GDM1 (cell line): ENCODE measurements at regions not wholly inside any gene's neighbourhood (a gene's known extent, or its start where the extent isn't known, plus 50 kb on each side); places are given as distances from the start of the nearest gene placed in this dataset.

ENCODE experiments used
- DNase-seq: peaks from one replicate; lab custom pipeline; 2025; lab: John Stamatoyannopoulos, UW

DNA sequence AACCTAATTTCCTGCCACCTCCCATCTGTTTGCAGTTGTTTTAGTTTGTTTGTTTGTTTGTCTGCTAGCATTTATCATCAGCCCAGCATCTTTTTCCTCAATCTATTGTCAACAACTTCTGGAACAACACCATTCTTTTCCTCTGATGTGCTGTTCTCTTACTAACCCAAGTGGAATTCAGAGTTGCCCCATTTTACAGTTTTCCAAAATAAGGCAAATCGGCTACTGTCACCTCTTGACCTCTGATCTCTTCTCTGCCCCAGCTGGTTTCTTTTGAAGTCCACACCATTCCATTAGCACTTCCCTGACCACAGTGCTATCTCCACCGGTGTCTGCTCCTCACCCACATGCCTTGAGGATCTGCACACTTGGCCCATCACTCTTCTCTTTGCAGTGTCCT, 102.4 kb downstream of the EFNB2 start:
- no peak for DNase-seq

DNA sequence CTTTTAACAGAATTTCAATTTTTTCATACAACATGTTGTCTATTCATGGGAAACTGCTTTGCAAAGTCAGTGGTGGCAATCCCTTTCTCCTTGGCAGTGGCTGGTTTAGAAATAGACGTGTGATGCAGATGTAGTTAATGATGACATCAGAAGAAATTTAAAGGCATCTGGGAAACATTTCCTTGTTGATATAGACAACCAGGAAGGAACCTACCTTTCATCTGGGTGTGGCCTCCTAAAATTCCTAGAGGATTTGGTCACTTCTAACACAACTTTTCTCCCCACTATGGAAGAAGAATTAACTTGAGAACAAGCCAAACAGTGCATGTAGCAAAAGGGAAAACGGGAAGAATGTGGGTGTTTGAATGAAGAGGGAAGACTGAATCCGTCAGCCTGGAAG, 102.8 kb downstream of the EFNB2 start:
- no peak for DNase-seq

DNA sequence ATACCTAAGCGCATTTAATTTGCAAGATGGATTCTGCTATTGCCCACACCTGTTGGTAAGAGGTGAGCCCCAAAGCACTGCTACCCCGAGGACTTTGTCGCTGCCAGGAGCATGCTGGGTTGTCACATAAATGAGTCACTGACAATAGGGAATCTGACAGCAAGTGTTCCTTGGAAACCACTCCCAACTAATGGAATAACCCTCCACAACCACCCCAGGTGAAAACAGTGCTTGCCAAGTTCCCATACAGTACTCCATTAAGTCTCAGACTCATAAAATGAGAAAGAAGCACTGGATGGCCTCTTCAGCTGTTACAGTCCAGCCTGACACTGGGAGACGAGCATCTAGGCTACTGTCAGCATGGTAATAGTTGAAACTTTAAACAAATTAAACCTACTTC, 108.6 kb downstream of the EFNB2 start:
- no peak for DNase-seq

DNA sequence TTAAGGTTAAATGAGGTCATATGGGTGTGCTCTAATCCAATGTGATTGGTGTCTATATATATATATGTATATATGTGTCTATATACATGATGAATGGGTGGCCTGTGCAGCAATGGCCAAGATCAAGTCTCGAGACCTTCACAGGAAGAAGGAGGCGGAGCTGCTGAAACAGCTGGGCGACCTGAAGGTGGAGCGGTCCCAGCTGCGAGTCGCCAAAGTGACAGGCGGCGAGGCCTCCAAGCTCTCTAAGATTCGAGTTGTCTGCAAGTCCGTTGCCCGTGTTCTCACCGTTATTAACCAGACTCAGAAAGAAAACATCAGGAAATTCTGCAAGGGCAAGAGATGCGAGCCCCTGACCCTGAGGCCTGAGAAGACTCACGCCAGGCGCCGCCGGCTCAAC, 109.8 kb downstream of the EFNB2 start:
- DNase-seq, result no peak

DNA sequence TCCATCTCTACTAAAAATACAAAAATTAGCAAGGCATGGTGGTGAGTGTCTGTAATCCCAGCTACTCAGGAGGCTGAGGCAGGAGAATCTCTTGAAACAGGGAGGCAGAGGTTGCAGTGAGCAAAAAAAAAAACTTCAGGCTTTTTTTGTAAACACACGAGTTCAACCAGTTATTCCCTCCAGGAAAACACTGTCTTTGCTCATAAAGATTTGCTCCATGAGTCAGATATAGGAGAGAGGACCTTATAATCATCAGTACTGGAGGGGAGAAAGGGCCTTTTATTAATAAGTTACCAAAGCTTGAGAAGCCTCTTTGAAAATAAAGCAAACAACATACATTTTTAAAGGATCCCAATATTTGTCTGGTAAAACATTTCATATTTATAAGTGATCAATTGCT, 110.7 kb downstream of the EFNB2 start:
- no peak for DNase-seq

DNA sequence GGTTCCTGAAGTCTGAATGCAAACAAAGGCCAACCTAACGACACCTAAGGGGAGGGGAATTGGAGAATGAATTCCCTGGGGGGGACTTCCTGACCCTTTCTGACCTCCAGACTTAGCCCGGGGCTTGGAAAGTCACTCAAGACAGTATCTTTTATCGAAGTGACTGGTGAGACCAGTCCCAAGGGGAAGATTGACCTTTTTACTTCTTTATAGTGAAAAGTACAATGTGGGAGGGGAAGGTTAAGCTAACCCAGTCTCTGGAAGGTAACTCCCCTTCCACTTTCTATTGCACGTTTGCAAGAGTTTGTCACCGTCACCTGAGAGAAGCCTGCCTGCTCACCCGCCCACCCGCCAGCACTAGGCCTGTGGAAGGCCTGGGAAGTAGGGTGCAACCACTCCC, 111.9 kb downstream of the EFNB2 start:
- no peak for DNase-seq

DNA sequence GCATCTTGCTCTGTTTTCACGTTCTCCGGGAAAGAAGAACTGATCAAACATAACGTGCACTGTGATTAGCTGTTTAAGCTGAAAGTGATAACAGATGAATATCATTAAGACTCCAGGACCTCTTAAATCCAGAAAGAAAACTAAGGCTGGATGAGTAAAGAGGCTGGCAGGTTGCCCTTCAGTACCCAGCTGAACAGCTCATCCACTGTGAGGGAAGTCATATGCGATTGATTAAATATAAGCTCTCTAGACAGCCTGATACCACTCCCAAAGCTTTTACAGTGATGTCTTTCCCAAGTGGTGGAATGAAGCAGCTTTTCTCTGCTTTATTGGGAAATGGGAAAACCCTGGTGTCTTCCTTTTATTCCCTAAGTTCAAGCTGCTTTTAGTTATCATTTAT, 116.9 kb downstream of the EFNB2 start:
- no peak for DNase-seq

DNA sequence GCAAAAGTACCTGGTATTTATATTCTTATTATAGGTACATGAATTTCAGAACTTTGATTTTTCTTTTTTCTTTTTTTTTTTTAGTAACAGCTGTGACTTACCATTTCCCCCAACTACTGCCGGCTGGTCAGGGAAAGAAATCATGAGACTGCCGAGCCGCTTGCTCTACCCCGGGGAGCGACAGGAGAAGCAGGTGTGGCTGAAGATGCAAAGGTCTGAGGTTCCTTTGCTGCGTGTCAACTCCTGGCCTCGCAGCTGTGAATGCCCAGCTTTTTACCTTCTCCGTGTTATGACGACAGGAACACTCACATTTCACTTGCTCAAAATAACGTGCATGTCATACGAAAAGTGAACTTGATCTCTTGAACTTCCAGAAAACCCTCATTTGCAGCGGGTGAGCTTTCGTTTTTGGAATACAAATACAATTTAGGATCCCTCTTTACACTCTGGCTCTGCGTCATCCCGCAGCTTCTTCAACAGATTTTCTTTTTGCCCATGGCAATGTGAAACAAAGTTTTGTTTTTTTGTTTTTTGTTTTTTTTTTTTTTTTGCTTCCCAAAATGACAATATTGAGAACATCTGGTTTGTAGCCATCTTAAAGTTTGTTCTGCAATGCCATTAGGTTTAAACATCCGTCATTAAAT, 117.9 kb downstream of the EFNB2 start:
- DNase-seq, result no peak

DNA sequence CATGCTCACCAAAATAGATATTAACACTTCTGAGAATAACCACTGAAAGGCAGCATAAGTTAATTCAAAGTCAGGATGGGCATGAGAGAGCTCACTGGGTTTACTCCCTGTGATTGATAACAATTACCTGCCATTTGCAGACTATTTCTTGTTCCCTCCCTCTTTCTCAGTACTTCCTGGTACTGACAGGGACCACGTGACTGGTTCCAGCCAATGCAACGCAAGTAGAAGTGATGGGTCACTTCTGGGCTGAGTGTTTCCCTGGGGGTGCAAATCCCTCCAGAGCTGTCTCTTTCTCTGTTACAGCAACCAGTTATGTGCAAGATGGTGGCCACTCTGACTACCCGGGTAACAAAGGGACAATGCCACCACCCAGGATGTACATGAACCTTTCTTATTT, 118.8 kb downstream of the EFNB2 start:
- DNase-seq, result no peak

DNA sequence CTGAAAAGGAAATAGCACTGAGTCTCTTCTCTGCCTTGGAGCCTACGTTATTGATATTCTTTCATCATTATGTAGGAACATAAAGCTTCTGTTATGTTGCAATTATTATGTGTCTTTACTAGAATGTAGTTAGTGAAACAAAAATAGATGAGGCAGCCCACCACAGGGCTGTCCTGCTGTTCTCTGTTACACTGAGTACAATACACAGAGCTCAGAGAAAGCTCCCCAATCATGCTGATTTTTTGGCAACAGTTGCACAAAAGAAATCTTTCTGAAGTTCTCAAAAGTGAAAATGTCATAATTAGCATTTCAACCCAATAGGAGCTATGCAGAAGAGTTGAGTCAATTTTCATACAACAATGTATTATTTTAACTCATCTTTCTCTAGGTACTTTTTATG, 119.5 kb downstream of the EFNB2 start:
- DNase-seq, result no peak

DNA sequence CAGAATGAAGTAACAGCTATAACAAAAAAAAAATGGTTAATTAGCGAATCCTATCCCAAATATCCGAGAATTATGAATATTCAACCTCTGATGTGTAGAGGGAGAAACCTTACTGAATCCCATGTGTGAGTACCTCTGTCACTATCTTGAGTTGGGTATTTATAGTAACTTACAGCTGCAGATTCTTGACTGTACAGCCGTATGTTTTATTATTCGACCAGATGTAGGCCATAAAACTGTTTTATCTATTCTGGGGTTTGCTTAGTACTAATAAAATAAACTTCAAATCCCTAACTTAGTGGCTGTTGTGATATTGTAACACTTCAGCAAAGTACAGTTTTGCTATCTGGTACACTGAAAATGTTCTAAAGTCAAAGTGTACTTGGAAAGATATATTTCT, 120.0 kb downstream of the EFNB2 start:
- DNase-seq, result no peak

DNA sequence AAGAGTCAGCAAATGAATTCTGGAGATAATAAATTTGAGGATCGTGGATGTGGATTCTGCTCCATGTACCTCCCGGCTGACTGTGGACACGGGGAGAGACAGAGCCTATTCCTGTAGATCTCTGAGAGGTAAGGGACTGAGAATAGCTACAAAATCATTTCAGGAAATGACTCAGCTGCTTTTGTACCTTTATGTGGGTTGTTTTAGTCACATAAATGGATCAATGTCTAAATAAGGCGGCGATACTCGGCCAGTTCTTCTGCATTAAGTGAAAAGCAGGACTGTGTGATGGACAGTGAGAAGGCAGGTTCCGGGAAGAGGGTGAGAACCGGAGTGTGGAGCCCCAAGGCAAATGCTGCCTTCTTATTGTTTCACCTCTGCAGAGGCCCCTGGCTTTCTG, 128.1 kb downstream of the EFNB2 start:
- DNase-seq, result no peak

DNA sequence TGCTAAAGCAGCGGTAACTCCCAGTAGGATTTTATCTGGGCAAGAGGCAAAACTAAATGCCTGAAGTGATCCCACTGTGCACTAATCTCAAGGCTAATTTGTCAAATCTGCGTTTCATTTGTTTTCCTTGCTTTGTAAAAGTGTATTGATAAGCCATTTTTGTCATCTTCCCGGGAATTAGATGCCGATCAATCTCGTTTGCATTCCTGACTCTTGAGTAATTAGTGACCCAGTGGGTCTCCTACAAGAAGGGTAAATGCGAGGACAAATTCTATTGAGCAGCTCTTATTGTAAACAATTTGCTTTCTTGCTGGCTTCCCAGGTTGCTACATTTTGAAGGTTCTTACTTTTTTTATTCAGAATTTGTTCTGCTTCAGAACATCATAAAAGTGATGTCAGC, 129.7 kb downstream of the EFNB2 start:
- no peak for DNase-seq

DNA sequence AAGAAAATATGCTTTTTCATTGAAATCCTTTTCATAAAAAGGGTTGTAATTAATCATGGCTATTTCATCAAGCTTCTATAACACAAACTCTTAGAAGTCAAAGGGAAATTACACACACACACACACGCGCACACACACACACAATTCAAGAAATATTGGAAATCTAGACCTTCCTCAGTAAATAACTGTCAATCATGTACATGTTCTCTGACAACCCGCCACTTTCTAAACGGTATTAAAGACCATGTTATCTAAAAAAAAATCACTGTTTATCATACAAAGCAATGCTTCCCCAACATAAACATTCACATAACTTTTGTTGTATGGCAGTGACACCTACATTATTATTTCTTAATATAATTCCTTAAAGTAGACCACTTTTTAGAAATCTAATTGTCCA, 132.2 kb downstream of the EFNB2 start:
- no peak for DNase-seq

DNA sequence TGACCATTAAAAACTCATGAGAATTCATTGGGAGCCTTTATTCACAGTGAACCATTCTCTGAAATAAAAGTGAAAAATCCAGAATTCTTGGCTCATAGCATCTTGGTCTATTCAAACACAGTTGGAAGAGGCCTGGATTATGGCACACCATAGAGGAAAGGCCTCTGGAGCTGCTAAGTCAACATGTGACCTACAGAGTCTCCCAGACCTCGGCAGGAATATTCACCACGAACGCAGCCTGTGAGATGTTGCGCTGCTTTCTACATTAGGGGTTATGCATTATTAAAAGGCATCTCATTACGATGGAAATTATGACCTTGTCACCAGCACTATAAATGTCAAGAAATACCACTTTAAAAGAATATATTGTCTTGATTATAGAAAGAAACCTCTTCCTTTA, 132.6 kb downstream of the EFNB2 start:
- no peak for DNase-seq

DNA sequence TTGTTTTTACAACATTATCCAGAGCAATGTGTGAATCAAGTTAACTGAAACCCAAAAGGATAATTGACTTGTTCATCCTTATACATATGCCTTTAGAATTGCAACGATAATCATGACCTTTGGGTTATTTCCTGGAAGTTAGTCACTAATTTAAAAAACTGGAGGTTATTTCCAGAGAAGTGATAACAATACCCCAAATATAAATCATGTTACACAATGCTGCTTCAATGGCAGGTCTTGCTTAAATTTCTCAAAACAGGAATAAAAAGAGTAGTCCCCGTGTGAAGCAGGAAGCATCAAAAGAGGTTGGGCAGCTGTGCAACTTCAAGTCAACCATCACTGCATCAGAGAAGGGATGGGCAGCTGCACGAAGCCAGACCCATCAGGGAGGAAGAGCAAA, 134.4 kb downstream of the EFNB2 start:
- DNase-seq, result no peak

DNA sequence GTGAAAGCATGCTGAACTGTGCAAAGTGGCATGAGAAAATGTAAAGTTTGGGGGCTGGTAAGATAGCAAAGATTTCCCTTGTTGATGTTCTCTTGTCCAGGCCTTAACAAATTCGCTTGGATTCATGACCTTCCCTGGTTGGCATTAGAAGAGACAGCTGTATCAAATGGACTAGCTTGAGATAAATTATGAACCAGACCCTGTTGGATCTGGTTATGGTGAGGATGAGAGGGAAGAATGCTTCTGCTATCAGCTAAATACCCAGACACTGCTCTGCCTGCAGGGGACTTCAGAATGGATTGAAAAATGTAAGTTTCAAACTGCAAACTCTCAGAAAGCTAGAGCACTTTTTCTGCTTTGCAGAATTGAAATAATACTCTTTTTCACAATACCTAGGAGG, 135.2 kb downstream of the EFNB2 start:
- no peak for DNase-seq

DNA sequence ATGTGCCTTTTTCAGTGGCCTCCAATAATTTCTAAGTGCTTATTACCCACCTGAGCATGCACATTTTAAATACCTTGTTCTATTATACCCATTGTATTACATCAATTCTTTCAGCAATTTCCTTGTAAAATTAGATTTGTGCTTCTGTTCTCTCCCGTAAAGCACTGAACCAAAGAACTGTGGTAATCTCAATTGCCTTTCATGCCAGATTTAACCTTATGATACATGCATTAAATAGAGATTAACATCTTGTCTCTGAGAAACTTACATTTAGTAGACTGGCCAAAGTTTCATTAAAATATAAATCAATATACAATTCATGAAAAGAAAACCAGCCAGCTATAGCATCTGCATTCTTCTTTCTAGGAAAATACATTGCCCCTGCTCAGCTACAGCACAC, 137.2 kb downstream of the EFNB2 start:
- DNase-seq, result no peak

DNA sequence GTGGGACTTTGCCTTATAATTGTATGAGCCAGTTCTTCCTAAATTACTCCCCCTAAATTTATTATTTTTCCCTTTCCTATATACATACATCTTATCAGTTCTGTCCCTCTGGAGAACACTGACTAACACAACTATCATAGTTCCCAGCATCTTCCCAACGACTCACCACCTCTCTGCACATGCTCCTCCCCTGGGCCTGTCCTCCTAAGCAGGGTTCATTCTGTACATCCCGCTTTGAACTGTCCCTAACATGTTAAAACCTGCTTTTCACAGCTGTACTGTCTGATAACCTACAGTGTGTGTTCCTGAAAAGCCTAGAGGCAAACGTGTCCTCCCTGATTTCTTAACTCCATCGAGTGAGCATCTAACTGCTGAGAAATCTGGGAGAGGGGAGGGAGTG, 141.7 kb downstream of the EFNB2 start:
- no peak for DNase-seq

DNA sequence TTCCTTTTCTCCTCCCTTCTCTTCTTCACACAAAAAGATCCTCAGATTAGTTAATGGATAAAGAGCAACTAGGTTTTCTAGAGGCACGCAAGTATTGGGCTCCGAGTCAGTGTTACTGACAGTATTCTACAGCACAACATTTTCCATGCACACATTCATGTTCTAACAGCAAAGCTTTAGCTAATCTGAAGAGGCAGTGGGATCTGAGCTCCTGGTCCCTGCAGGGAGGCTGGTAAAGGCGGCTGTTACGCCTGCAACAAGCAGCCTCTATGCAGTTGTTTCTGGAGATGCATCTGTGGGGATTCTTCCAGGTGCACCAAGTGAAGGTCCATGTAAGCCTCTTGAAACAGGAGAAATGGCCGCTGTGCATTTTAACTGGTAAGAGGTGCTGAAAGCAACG, 143.8 kb downstream of the EFNB2 start:
- no peak for DNase-seq

DNA sequence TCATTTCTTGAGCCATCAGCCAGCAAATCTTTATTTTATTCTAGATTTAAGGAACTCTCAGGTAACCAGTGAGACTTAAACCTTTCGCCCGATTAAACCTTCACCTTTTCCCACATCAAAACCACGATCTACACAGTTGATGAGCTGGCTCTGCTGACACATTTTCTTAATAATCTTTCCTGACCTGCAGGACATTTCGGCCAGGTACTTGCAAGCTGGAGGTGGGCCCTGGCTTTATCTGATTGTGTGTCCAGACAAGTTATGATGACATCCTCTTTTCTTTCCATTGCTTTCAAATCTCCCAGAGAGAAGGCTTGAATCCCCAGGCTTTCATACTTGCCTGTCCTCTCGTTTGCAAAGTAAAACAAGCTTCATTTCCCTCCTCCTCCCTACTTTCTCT, 144.2 kb downstream of the EFNB2 start:
- DNase-seq, result no peak

DNA sequence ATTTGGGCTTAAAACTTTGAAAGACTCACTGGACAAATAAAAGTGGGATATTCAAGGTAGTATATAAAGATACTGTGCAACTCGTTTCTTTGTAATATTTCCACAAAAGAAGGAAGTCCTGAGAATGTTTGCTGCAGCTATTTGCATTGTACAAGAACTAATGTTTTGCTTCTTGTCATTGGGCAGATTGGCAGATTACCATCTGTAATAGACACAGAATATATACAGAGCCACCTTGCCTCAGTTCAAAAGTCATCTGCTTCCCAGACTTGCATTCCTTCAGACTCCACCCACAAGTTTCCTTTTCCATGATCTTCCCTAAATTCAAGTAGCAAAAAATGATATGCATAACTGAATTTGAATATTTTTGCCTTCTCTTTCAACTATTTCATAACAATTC, 145.1 kb downstream of the EFNB2 start:
- no peak for DNase-seq

DNA sequence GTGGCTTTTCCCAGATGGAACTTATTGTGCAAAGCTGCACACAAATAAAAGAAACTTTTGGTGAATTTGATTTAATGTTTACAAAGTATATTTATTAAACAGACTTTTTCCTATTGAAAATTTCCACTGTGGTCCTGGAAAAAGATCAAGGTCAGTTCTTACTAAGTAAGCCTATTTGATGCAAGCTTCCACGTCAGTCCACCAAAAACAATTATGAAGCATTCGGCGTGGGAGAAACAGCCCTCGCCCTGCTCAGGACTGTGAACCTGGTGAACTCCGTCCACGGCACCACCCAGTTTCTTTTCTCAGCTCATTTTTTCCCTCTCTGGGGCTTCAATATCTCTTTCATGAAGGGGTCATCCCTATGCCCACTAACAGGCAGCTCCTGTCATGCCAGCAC, 149.8 kb downstream of the EFNB2 start:
- DNase-seq, result no peak

DNA sequence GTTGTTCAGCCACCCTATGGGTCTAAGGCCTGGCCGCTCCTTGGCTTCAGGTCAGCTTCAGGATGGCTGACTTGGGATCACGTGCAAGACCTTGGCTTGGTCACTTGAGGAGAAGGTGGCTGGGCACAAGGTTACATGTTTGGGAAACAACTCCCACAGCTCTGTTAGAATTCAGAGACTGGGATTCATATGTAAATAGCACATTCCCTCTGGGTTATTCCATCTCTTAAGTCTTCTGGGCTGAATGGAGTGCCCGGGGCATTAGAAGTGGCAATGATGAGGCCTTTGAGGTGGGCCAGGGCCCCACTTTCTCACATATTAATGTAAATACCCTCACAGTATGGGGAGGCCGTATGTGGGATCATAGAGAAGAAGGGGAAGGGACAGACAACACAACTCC, 150.9 kb downstream of the EFNB2 start:
- DNase-seq, result no peak

DNA sequence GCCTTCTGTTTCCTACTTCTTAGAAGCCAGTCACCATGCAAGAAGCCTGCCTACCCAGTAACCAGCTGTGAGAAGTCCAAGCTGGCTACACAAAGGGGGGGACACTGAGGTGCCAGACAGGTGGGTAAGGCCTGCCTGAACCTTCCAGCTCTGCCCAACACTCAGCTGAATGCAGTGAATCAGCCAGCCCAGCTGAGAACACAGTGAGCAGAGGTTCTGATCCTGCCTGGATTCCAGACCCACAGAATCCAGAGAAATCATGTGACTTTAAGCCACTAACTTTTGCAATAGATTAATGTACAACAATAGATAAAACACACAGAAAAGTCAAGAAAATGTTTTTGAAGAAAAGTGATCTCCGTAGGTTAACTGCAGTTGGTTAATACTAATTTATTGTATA, 151.7 kb downstream of the EFNB2 start:
- DNase-seq, result no peak
